GM21390 (cell line): ENCODE measurements at regions not wholly inside any gene's neighbourhood (a gene's known extent, or its start where the extent isn't known, plus 50 kb on each side); places are given as distances from the start of the nearest gene placed in this dataset.

ENCODE experiments used
- ATAC-seq: cut with Tn5 transposase; IDR thresholded peaks from one replicate; pipeline ENCODE4 v1.9.1; 2021; ENCODE audit not compliant: unreplicated experiment

- ATAC-seq: no peak
Measured at GRCh38 chr11:11789735-11790369, 51.9 kb upstream of the USP47 start.

- no peak for ATAC-seq
Measured at GRCh38 chr11:11788063-11788710, 53.6 kb upstream of the USP47 start.

- ATAC-seq: peak; percentile 63
Measured at GRCh38 chr11:11787305-11788062, 54.3 kb upstream of the USP47 start.

GRCh38 chr11:11786771-11787170 lies 55.0 kb upstream of the USP47 start:
- no peak for ATAC-seq

DNA sequence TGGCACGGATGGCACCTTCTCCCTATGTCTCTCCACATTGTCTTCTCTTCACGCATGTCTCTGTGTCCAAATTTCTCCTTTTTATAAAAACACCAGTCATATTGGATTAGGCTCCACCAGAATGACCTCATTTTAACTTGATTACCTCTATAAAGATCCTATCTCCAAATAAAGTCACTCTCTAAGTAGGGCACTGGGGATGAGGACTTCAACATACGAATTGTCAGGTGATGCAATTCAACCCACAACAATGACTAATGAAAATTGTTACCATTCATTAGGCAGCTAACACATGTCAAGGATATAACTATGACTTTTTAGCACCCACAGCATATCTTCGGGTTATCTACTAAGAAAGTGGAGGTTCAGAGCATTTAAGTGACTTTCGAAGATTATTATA lies 55.5 kb upstream of the USP47 start:
- ATAC-seq: no peak

DNA sequence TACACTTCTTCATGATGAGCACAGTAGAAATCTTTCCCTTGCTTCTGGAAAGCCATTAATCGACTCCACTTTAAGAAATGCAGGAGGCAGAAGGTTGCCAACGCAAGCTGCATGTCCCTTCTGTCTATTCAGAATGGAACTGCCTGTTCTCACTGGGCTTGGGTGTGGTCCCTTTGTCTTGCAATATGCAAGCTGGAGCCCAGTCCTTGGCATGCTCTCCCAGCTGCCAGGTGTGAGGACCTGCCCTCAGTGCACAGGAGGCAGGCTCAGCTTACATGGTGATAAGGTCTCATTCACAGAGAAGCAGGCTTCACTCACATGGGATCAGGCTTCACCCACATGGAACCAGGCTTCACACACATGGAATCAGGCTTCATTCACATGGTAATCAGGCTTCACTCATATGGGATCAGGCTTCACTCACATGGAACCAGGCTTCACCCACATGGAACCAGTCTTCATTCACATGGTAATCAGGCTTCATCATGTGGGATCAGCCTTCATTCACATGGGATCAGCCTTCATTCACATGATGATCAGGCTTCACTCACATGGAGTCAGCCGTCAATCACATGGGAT lies 59.2 kb upstream of the USP47 start:
- ATAC-seq: no peak

DNA sequence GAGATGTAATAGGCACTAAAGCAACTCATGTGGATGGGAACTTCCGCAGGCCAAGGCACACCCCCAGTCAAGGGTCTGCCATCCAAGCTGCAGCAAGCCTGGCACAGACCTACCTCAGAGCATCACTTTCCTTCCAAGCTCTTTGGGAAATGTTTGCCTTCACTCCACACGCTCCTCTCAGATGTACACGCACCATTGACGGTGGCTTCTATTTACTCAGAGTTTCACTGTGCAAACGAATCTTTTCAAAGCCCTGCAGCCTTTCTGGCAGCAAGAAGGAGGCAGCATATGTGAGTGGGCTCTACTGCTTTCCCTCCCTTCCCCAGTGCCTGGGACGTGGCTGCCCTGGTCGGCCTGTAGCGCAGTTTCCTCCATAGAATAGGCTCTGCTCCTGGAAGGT lies 60.9 kb upstream of the USP47 start:
- ATAC-seq: no peak

DNA sequence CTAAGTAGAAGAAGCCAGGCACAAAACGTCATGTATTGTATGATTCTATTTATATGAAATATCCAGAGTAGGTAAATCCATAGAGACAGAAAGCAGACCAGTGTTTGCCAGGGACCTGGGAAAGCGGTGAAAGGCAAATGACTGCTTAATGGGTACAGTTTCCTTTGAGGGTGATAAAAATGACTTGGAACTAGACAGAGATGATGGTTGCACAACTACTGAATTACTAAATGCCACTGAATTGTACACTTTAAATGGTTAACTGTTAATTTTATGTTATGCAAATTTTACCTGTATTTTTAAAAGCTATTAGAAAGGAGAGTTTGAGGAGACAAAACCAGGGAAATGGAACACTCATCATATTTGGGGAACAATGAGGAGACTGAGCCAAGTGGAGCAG lies 61.8 kb upstream of the USP47 start:
- ATAC-seq: no peak

GRCh38 chr11:11777897-11778296 lies 63.9 kb upstream of the USP47 start:
- ATAC-seq: no peak

- no peak for ATAC-seq
Measured at GRCh38 chr11:11776714-11777113, 65.1 kb upstream of the USP47 start.

GRCh38 chr11:11774928-11775327 lies 66.8 kb upstream of the USP47 start:
- no peak for ATAC-seq

- no peak for ATAC-seq
Measured at GRCh38 chr11:11772865-11773515, 68.8 kb upstream of the USP47 start.

GRCh38 chr11:11770921-11771486 lies 70.8 kb upstream of the USP47 start:
- no peak for ATAC-seq

DNA sequence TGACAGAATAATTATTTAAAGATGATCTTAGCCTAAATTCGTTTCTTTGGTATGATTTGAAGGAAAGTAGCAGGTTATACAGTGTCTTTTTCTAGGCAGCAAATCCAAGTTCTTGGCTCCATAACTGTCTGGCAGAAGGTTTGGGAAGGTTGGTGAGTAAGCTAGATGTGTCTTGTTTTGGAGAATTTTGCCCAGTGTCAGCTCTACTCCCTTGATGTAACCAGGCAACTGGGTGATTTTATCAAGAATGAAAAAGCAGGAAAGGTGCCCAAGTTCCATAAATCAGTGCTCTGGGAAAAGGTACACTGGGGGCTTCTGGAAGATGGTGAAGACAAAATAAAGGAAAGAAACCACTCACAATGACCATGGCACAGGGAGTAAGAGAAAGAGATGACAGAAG lies 71.5 kb upstream of the USP47 start:
- no peak for ATAC-seq

- no peak for ATAC-seq
Measured at GRCh38 chr11:11769782-11770181, 72.0 kb upstream of the USP47 start.

DNA sequence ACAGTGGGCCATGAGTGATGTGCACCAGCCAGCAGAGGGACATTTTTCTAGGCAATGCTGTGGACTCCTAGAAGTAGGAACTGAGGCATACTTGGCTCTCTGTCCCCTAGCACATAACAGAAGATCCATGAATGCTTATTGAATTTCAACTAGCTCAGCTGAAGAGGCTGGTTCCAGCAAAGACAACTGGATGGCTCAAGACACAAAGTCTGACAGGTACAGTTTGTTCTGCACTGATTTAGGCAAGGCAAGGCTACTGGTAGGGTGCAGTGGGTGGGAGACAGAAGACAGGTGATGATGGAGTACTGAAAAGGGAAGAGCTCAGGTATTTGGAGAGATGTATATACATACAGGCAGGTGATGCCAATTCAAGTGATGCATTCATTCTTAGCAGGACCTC lies 72.4 kb upstream of the USP47 start:
- ATAC-seq: no peak

DNA sequence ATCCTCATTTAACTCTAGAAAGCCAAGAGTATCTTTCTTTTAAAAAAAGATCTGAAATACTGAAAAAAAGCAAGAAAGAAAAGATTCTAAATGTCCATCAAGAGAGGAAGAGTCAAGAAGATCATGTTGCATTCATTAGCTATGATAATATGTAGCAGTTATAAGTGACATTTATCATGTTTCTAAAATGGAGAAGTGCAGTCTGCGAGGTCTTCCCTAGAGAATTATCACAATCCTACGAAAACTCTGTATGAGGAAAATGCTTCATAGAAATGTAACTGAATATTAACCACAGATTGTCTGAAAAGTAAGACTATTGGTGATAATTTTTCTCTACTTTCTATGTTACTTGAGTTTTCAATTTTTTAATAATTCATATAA lies 77.4 kb upstream of the USP47 start:
- ATAC-seq: no peak

GRCh38 chr11:11763796-11764422 lies 77.9 kb upstream of the USP47 start:
- no peak for ATAC-seq

GRCh38 chr11:11760838-11761237 lies 80.9 kb upstream of the USP47 start:
- ATAC-seq: no peak

GRCh38 chr11:11758603-11759196 lies 83.1 kb upstream of the USP47 start:
- ATAC-seq: no peak
